Gastroesophageal sphincter (tissue), 4 donors: ENCODE measurements at regions not wholly inside any gene's neighbourhood (a gene's known extent, or its start where the extent isn't known, plus 50 kb on each side); places are given as distances from the start of the nearest gene placed in this dataset.
"Not testable (repeated sequence)": the region's sequence is repeated elsewhere in the genome, so short reads cannot be mapped to it uniquely, and the experiment has no call there.

Source experiments
- ATAC-seq: fragments of 150-250 bp; one replicate; pipeline ENCODE4 v1.9.1; 2016; ENCODE audit warnings: mild to moderate bottlenecking, moderate library complexity
- H3K27ac ChIP-seq, 4 donors: fragments of 200-600 bp; sonication (generic) in 3 of 4; 1 replicate in 3 of 4; 2 replicates in 1 of 4; pipeline ENCODE4 v1.5.1; 2016 to 2019
- H3K27me3 ChIP-seq: fragments of 200-600 bp; sonication (generic); one replicate; pipeline ENCODE4 v1.5.1; 2019
- H3K36me3 ChIP-seq, 2 donors: fragments of 200-600 bp; sonication (generic); one replicate each; pipeline ENCODE4 v1.5.1; 2019; ENCODE audit warnings: control low read depth in 1 of 2
- H3K4me1 ChIP-seq, 3 donors: fragments of 200-600 bp; sonication (generic); 1 replicate in 2 of 3; 2 replicates in 1 of 3; pipeline ENCODE4 v1.5.1; 2016 to 2019; ENCODE audit warnings: control low read depth in 2 of 3
- H3K4me3 ChIP-seq, 2 donors: fragments of 200-600 bp; sonication (generic); one replicate each; pipeline ENCODE4 v1.5.1; 2019; ENCODE audit warnings: mild to moderate bottlenecking in 1 of 2, moderate library complexity in 1 of 2
- H3K9me3 ChIP-seq, 3 donors: fragments of 200-600 bp; sonication (generic); one replicate each; pipeline ENCODE4 v1.5.1; 2017 to 2019; ENCODE audit warnings: control low read depth in 2 of 3
- EP300 ChIP-seq: sonication (generic); formaldehyde crosslinking; IDR thresholded peaks from one replicate; pipeline ENCODE4 v1.6.1; 2017; ENCODE audit warnings: antibody characterized with exemption, mild to moderate bottlenecking
- POLR2A ChIP-seq, 2 donors: fragments of 450-650 bp; IDR thresholded peaks; one replicate each; pipeline ENCODE4 v1.6.1; 2017; ENCODE audit warnings: antibody characterized with exemption in 2 of 2, mild to moderate bottlenecking in 2 of 2, moderate library complexity in 1 of 2
- POLR2AphosphoS5 ChIP-seq: sonication (generic); formaldehyde crosslinking; IDR thresholded peaks from one replicate; pipeline ENCODE4 v1.6.1; 2017; ENCODE audit warnings: antibody characterized with exemption
- WGBS, 2 donors: methylation state at CpG; one replicate each; pipeline ENCODE4 v1.1.5; 2018; ENCODE audit warnings: low coverage in 1 of 2; 5-methylcytosine and 5-hydroxymethylcytosine counted together
- TF ChIP-seq, protein P1 (sequence below), 4 experiments: fragments of 200-600 bp in 2 of 4; fragments of 450-650 bp in 2 of 4; sonication (generic) in 1 of 4; IDR thresholded peaks; one replicate each; pipeline ENCODE4 v1.5.1; 2017 to 2019; ENCODE audit warnings: antibody characterized with exemption in 4 of 4, mild to moderate bottlenecking in 2 of 4, moderate library complexity in 2 of 4

DNA sequence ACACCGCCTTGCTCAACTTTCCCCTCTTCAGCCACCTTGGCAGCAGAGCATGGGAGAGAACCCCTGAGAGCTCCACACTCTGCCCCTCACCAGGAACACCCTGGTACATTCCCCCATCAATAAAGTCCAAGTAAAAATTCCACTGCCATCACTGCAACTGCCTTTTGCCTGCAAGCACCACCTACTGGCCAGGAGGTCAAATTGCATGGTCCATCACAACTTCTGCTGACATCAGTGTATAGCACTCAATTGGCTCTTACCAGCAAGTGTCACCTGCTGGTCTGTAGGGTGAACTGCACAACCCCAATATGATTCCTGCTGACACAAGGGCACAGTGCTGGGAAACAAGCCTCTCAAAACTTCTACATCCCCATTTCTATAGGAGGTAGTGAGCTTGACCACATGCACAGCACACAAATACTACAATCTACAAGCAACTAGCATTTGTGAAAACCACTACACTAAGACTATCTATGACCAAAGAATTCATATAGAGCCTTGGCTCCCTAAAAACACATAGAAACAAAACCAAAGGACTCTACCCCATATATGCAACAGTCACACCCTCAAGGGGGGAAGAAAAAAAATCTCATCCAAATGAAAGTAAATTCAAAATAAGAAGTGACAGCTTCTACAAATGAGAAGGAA, 69.2 kb downstream of the FASLG start:
- no peak for ATAC-seq
- 100% methylated on average over 1 of the region's 1 CpG; no CpG with 5 or more reads in 1 of the 2 donors for WGBS, 2 donors

DNA sequence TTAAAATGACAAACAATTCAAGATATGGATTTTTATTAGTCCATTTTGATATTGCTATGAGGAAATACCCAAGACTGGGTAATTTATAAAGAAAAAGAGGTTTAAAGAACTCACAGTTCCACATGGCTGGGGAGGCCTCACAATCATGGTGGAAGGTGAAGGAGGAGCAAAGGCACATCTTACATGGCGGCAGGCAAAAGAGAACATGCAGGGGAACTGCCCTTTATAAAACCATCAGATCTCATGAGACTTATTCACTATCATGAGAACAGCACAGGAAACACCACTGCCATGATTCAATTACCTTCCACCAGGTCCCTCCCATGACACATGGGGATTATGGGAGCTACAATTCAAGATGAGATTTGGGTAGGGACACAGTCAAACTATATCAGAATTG, 69.8 kb downstream of the FASLG start:
- not testable (repeated sequence) for H3K36me3 ChIP-seq, H3K27me3 ChIP-seq, ATAC-seq, H3K9me3 ChIP-seq, H3K4me1 ChIP-seq, H3K4me3 ChIP-seq, H3K27ac ChIP-seq
- 91 to 100% methylated on average over 1 of the region's 1 CpG for WGBS, 2 donors

More for the DNA sequence above, 69.2 kb downstream of the FASLG start:
- H3K9me3 ChIP-seq: no peaks in the 10 kb centered on the region
- no peaks in the 10 kb centered on the region for H3K27me3 ChIP-seq
- H3K27ac ChIP-seq: no peak overlapping the region
- no peak overlapping the region for H3K4me3 ChIP-seq
- TF ChIP-seq POLR2AphosphoS5: no peak
- TF ChIP-seq, protein P1, sequence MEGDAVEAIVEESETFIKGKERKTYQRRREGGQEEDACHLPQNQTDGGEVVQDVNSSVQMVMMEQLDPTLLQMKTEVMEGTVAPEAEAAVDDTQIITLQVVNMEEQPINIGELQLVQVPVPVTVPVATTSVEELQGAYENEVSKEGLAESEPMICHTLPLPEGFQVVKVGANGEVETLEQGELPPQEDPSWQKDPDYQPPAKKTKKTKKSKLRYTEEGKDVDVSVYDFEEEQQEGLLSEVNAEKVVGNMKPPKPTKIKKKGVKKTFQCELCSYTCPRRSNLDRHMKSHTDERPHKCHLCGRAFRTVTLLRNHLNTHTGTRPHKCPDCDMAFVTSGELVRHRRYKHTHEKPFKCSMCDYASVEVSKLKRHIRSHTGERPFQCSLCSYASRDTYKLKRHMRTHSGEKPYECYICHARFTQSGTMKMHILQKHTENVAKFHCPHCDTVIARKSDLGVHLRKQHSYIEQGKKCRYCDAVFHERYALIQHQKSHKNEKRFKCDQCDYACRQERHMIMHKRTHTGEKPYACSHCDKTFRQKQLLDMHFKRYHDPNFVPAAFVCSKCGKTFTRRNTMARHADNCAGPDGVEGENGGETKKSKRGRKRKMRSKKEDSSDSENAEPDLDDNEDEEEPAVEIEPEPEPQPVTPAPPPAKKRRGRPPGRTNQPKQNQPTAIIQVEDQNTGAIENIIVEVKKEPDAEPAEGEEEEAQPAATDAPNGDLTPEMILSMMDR (IDR thresholded peaks at IDR 0.05): peak in 2 of 4 experiments; percentile 6 to 20
- H3K4me1 ChIP-seq: no peaks in the 10 kb centered on the region
- H3K36me3 ChIP-seq: no peaks in the 10 kb centered on the region

- Histone ChIP-seq H3K27ac (no peak overlapping the region), H3K9me3 (no peaks in the 10 kb centered on the region), H3K4me3 (no peak overlapping the region), H3K4me1 (no peaks in the 10 kb centered on the region), H3K36me3 (no peaks in the 10 kb centered on the region), H3K27me3 (no peaks in the 10 kb centered on the region)
- no peak for TF ChIP-seq POLR2A (IDR thresholded peaks at IDR 0.05)
- TF ChIP-seq EP300: no peak
- no peak for TF ChIP-seq POLR2AphosphoS5
- TF ChIP-seq, protein P1 (IDR thresholded peaks at IDR 0.05): no peak
- WGBS, 2 donors: 89 to 95% methylated on average over 2 to 3 of the region's 3 CpGs
- no peak for ATAC-seq
Measured at GRCh38 chr1:172732427-172732826, 73.5 kb downstream of the FASLG start.

- no peak for ATAC-seq
- no peaks in the 10 kb centered on the region for H3K36me3 ChIP-seq
- H3K4me3 ChIP-seq: no peak overlapping the region
- no peaks in the 10 kb centered on the region for H3K27me3 ChIP-seq
- no peak overlapping the region for H3K27ac ChIP-seq
- TF ChIP-seq, protein P1 (IDR thresholded peaks at IDR 0.05): no peak
- no peak for TF ChIP-seq EP300
- TF ChIP-seq POLR2AphosphoS5: no peak
- TF ChIP-seq POLR2A (IDR thresholded peaks at IDR 0.05): no peak
- H3K4me1 ChIP-seq: no peaks in the 10 kb centered on the region
- H3K9me3 ChIP-seq: no peaks in the 10 kb centered on the region
Measured at GRCh38 chr1:172733815-172734214, 74.9 kb downstream of the FASLG start.

- H3K9me3 ChIP-seq: no peaks in the 10 kb centered on the region
- H3K27me3 ChIP-seq: peaks cover 4% of the 10 kb centered on the region
- no peak overlapping the region for H3K27ac ChIP-seq
- 69 to 94% methylated on average over 2 of the region's 2 CpGs for WGBS, 2 donors
- no peaks in the 10 kb centered on the region for H3K36me3 ChIP-seq
- no peak for ATAC-seq
- TF ChIP-seq, protein P1 (IDR thresholded peaks at IDR 0.05): no peak
- TF ChIP-seq EP300: no peak
- no peak for TF ChIP-seq POLR2A (IDR thresholded peaks at IDR 0.05)
- no peak for TF ChIP-seq POLR2AphosphoS5
- no peaks in the 10 kb centered on the region for H3K4me1 ChIP-seq
- no peak overlapping the region for H3K4me3 ChIP-seq
Measured at GRCh38 chr1:172738389-172738788, 79.5 kb downstream of the FASLG start.
